Astrocyte (in vitro differentiated cells and primary cell): ENCODE measurements at regions not wholly inside any gene's neighbourhood (a gene's known extent, or its start where the extent isn't known, plus 50 kb on each side); places are given as distances from the start of the nearest gene placed in this dataset.

Experiments used
- CTCF ChIP-seq: IDR thresholded peaks from 2 replicates; pipeline ENCODE4 v1.5.1; 2011; ENCODE audit warnings: low read depth, mild to moderate bottlenecking, inconsistent platforms, low read length, moderate library complexity; ENCODE audit not compliant: insufficient read depth
- EZH2 ChIP-seq: IDR thresholded peaks from 2 replicates; pipeline ENCODE4 v1.6.1; 2012; ENCODE audit warnings: mild to moderate bottlenecking, low read length, inconsistent platforms; ENCODE audit not compliant: insufficient read depth

GRCh38 chr3:159170436-159171003 lies 368.7 kb downstream of the MFSD1 start:
- TF ChIP-seq CTCF = no peak
- no peak for TF ChIP-seq EZH2
